Caco-2 (cell line): ENCODE measurements at regions not wholly inside any gene's neighbourhood (a gene's known extent, or its start where the extent isn't known, plus 50 kb on each side); places are given as distances from the start of the nearest gene placed in this dataset.

Experiments
- BruUV-seq: library from RNA; stranded (reverse); fragments of 400-500 nt; replicated peaks from 2 replicates; lab custom pipeline; 2021; lab: Mats Ljungman, UMichigan
- CTCF ChIA-PET: fragments of 300-600 bp; sonication (Branson Sonifier 250); formaldehyde crosslinking; loops from one replicate; lab custom pipeline; 2022; ENCODE audit warnings: antibody characterized with exemption; lab: Charles Lee
- POLR2A ChIA-PET: fragments of 300-600 bp; sonication (Branson Sonifier 250); formaldehyde crosslinking; loops from one replicate; lab custom pipeline; 2022; ENCODE audit warnings: antibody characterized with exemption; lab: Charles Lee
- DNase-seq, 2 experiments: peaks; one replicate each; pipeline versions ENCODE4 v3.0.0 to v3.0.0-alpha.2; 2020 to 2022
- H3K27me3 ChIP-seq: replicated peaks from 2 replicates; pipeline ENCODE4 v1.6.0; 2011; ENCODE audit warnings: low read length; ENCODE audit not compliant: control insufficient read depth, insufficient read depth
- H3K36me3 ChIP-seq: 2 replicates; pipeline ENCODE4 v1.5.1; 2011; ENCODE audit warnings: low read length; ENCODE audit not compliant: control insufficient read depth, insufficient read depth
- H3K4me1 ChIP-seq: fragments of 250-450 bp; sonication (Bioruptor Pico); 2 replicates; pipeline ENCODE4 v1.5.1; 2020; ENCODE audit warnings: mild to moderate bottlenecking
- H3K4me3 ChIP-seq: 2 replicates; pipeline ENCODE4 v1.5.1; 2011; ENCODE audit warnings: low read depth, mild to moderate bottlenecking, control low read depth, low read length
- H3K9me3 ChIP-seq: fragments of 250-450 bp; sonication (Bioruptor Pico); 2 replicates; pipeline ENCODE4 v1.5.1; 2020; ENCODE audit warnings: mild to moderate bottlenecking, moderate library complexity
- H3K27ac Mint-ChIP-seq: one replicate; pipeline ENCODE4 v1.8.0; 2022; ENCODE audit warnings: mixed read lengths; ENCODE audit not compliant: unreplicated experiment
- H3K27me3 Mint-ChIP-seq: one replicate; pipeline ENCODE4 v1.8.0; 2022; ENCODE audit warnings: mixed read lengths; ENCODE audit not compliant: insufficient read depth, unreplicated experiment
- H3K36me3 Mint-ChIP-seq: one replicate; pipeline ENCODE4 v1.8.0; 2022; ENCODE audit warnings: mild to moderate bottlenecking, mixed read lengths; ENCODE audit not compliant: insufficient read depth, unreplicated experiment
- H3K4me1 Mint-ChIP-seq: one replicate; pipeline ENCODE4 v1.8.0; 2022; ENCODE audit warnings: low read depth, mixed read lengths; ENCODE audit not compliant: unreplicated experiment
- H3K4me3 Mint-ChIP-seq: one replicate; pipeline ENCODE4 v1.8.0; 2022; ENCODE audit warnings: mild to moderate bottlenecking, moderate library complexity, mixed read lengths; ENCODE audit not compliant: unreplicated experiment
- H3K9me3 Mint-ChIP-seq: one replicate; pipeline ENCODE4 v1.8.0; 2022; ENCODE audit warnings: mixed read lengths; ENCODE audit not compliant: unreplicated experiment
- intact Hi-C: fragments of 100-400 bp; cut with micrococcal nuclease; formaldehyde crosslinking; loops from one replicate; pipeline ENCODE4 v1.10.0; 2022; ENCODE audit not compliant: unreplicated experiment
- TF ChIP-seq, protein P1 (sequence below), 2 experiments: fragments of 200-600 bp in 1 of 2; IDR thresholded peaks; 1 replicate in 1 of 2; 2 replicates in 1 of 2; pipeline versions ENCODE4 v1.5.1 to v1.8.0; 2011 to 2022; ENCODE audit warnings: antibody characterized with exemption in 1 of 2, control low read depth in 1 of 2, inconsistent platforms in 1 of 2, low read depth in 1 of 2, low read length in 1 of 2, mild to moderate bottlenecking in 1 of 2, moderate library complexity in 1 of 2; ENCODE audit not compliant: insufficient read depth in 1 of 2, severe bottlenecking in 1 of 2, unreplicated experiment in 1 of 2

DNA sequence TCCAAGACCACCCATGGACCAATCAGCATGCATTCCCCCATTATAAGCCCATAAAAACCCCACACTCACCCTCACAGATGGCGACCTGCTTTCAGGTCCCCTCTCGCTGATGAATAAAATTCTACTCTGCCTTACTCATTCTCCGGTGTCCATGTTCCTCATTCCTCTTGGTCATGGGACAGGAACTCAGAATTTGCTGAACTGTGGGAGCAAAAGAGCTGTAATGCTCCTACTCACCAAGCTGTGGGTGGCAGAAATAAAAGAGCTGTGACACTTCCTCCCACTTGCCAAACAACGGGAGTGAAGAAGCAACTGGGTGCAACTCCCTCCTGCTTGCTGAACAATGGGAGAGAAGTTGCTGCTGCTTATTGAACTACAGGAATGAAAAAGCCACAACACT is 168.5 kb upstream of the PCDH18 start:
- Histone ChIP-seq H3K4me1 (no peaks in the 10 kb centered on the region), H3K9me3 (no peaks in the 10 kb centered on the region), H3K4me3 (no peak overlapping the region), H3K27me3 (no peaks in the 10 kb centered on the region), H3K36me3 (no peaks in the 10 kb centered on the region)
- no TSS peak for BruUV-seq
- intact Hi-C loops: no loop called here
- no peak overlapping the region for H3K4me3 Mint-ChIP-seq
- peaks cover 3% of the 10 kb centered on the region for H3K27me3 Mint-ChIP-seq
- ChIA-PET CTCF (no interaction called here), POLR2A (no interaction called here)
- H3K27ac Mint-ChIP-seq: no peak overlapping the region
- no peak for DNase-seq
- TF ChIP-seq, protein P1, sequence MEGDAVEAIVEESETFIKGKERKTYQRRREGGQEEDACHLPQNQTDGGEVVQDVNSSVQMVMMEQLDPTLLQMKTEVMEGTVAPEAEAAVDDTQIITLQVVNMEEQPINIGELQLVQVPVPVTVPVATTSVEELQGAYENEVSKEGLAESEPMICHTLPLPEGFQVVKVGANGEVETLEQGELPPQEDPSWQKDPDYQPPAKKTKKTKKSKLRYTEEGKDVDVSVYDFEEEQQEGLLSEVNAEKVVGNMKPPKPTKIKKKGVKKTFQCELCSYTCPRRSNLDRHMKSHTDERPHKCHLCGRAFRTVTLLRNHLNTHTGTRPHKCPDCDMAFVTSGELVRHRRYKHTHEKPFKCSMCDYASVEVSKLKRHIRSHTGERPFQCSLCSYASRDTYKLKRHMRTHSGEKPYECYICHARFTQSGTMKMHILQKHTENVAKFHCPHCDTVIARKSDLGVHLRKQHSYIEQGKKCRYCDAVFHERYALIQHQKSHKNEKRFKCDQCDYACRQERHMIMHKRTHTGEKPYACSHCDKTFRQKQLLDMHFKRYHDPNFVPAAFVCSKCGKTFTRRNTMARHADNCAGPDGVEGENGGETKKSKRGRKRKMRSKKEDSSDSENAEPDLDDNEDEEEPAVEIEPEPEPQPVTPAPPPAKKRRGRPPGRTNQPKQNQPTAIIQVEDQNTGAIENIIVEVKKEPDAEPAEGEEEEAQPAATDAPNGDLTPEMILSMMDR (IDR thresholded peaks at IDR 0.05; ENCODE audit: insufficient read depth in 1 of 2, low read depth in 1 of 2, low read length in 1 of 2, severe bottlenecking in 1 of 2, unreplicated experiment in 1 of 2): no peak
- H3K36me3 Mint-ChIP-seq: no peaks in the 10 kb centered on the region
- H3K9me3 Mint-ChIP-seq: peaks cover 10% of the 10 kb centered on the region
- no peaks in the 10 kb centered on the region for H3K4me1 Mint-ChIP-seq

DNA sequence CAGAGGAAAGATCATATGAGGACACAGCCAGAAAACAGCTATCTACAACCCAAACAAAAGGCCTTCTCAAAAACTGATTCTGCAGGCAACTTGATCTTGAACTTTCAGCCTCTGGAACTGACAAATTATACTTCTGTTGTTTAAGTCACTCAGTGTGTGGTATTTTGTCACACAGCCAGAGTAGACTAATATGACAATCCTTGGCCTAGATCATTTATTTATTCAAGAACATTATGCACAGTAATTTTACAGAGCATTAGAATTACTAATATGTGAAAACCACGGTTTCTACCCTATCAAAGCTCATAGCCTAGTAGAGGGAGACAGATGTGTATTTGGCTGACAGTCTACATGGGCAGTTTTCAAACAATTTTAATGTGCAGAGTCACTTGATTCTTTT is 167.8 kb upstream of the PCDH18 start:
- H3K4me1 Mint-ChIP-seq: no peaks in the 10 kb centered on the region
- Histone ChIP-seq H3K36me3 (no peaks in the 10 kb centered on the region), H3K27me3 (no peaks in the 10 kb centered on the region), H3K4me3 (no peak overlapping the region), H3K9me3 (no peaks in the 10 kb centered on the region), H3K4me1 (no peaks in the 10 kb centered on the region)
- H3K27me3 Mint-ChIP-seq: peaks cover 3% of the 10 kb centered on the region
- no peak overlapping the region for H3K27ac Mint-ChIP-seq
- H3K9me3 Mint-ChIP-seq: peaks cover 10% of the 10 kb centered on the region
- H3K36me3 Mint-ChIP-seq: no peaks in the 10 kb centered on the region
- TF ChIP-seq, protein P1 (IDR thresholded peaks at IDR 0.05; ENCODE audit: insufficient read depth in 1 of 2, low read depth in 1 of 2, low read length in 1 of 2, severe bottlenecking in 1 of 2, unreplicated experiment in 1 of 2): no peak
- BruUV-seq: no TSS peak
- ChIA-PET POLR2A (no interaction called here), CTCF (no interaction called here)
- intact Hi-C loops: no loop called here
- no peak for DNase-seq
- no peak overlapping the region for H3K4me3 Mint-ChIP-seq

- CTCF ChIA-PET: no interaction called here
- H3K36me3 Mint-ChIP-seq: no peaks in the 10 kb centered on the region
Measured at GRCh38 chr4:137694138-137694537, 161.8 kb upstream of the PCDH18 start.

More at GRCh38 chr4:137694138-137694537, 161.8 kb upstream of the PCDH18 start:
- H3K9me3 Mint-ChIP-seq: peaks cover 10% of the 10 kb centered on the region
- H3K27ac Mint-ChIP-seq: no peak overlapping the region
- Histone ChIP-seq H3K9me3 (no peaks in the 10 kb centered on the region), H3K4me3 (no peak overlapping the region), H3K4me1 (no peaks in the 10 kb centered on the region), H3K36me3 (no peaks in the 10 kb centered on the region), H3K27me3 (no peaks in the 10 kb centered on the region)
- H3K27me3 Mint-ChIP-seq: peaks cover 6% of the 10 kb centered on the region
- no peak for DNase-seq
- no TSS peak for BruUV-seq
- intact Hi-C loops: no loop called here
- H3K4me3 Mint-ChIP-seq: no peak overlapping the region
- TF ChIP-seq, protein P1 (IDR thresholded peaks at IDR 0.05; ENCODE audit: insufficient read depth in 1 of 2, low read depth in 1 of 2, low read length in 1 of 2, severe bottlenecking in 1 of 2, unreplicated experiment in 1 of 2): no peak
- POLR2A ChIA-PET: no interaction called here
- no peaks in the 10 kb centered on the region for H3K4me1 Mint-ChIP-seq
